GM12874 (cell line): ENCODE measurements at regions not wholly inside any gene's neighbourhood (a gene's known extent, or its start where the extent isn't known, plus 50 kb on each side); places are given as distances from the start of the nearest gene placed in this dataset.

ENCODE experiments used
- TF ChIP-seq, protein P1 (sequence below): IDR thresholded peaks from 2 replicates; pipeline ENCODE4 v1.5.1; 2011; ENCODE audit warnings: low read depth, mild to moderate bottlenecking, control low read depth, low read length, moderate library complexity; ENCODE audit not compliant: insufficient read depth

DNA sequence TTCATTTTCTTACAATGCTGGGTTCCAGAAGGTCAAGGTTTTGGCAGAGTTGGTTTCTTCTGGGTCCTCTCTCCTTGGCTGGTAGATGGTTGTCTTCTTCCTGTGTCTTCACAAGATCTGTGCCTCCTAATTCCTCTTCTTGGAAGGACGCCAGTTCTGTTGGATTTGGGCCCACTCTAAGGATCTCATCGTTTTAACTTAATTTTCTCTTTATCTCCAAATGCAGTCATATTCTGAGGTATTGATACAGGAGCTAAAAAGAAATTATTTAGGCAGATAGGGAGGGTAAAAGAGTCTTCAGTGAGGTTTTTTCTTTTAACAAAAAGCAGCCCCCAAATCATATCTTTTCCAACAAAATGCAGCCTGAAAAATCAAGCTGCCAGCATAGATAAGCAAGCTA, 998.4 kb downstream of the SOCS6 start:
- TF ChIP-seq, protein P1, sequence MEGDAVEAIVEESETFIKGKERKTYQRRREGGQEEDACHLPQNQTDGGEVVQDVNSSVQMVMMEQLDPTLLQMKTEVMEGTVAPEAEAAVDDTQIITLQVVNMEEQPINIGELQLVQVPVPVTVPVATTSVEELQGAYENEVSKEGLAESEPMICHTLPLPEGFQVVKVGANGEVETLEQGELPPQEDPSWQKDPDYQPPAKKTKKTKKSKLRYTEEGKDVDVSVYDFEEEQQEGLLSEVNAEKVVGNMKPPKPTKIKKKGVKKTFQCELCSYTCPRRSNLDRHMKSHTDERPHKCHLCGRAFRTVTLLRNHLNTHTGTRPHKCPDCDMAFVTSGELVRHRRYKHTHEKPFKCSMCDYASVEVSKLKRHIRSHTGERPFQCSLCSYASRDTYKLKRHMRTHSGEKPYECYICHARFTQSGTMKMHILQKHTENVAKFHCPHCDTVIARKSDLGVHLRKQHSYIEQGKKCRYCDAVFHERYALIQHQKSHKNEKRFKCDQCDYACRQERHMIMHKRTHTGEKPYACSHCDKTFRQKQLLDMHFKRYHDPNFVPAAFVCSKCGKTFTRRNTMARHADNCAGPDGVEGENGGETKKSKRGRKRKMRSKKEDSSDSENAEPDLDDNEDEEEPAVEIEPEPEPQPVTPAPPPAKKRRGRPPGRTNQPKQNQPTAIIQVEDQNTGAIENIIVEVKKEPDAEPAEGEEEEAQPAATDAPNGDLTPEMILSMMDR = no peak

DNA sequence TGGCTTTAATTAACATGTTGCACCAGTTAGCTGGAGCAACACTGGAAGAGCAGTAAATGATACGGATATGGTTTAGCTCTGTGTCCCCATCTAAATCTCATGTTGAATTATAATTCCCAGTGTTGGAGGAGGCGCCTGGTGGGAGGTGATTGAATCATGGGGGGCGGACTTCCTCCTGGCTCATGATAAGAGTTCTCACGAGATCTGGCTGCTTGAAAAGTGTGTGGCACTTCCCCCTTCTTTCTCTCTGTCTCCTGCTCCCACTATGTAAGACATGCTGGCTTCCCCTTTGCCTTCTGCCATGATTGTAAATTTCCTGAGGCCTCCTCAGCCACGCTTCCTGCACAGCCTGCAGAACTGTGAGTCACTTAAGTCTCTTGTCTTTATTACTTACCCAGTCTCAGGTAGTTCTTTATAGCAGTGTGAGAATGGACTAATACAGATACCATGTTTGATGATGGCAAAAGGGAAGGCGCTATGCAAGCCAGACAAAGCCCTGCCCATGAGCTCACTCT, 963.6 kb downstream of the SOCS6 start:
- TF ChIP-seq, protein P1 = no peak

DNA sequence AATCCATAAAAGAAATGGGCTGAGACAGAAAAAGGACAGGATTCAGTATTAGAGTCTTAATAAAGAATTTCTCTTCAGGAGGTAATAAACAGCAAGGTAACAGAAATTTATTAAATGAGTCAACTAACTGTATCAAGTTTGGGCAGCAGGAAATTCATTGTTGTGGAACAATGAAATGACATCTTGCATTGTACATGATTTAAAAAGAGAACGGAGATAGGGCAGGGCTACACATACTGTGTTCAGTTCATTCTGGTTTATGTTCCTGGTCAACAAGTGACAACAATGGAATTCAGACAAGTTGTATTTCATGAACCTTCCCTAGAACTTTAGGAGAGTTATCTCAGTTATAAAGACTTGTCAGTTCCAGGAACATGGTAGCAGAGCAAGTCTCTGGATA, 961.3 kb downstream of the SOCS6 start:
- TF ChIP-seq, protein P1 = no peak

DNA sequence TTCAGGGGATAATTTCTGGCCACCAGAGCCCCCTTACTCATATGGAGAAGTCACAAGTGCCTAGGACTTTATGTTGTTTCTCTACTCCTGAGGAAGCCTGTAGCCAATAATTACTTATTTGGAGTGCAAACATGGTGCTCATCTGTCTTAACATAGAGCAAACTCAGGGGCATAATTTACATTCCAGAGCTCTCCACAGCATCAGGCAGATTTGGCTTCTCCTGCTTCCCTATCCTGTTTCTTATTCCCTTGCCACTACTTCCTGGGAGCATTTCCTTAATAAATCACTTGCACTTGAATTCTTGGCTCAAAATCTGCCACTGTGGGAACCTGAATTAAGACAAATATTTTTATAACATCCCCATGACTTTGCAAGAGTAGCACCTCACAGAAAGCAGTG, 960.9 kb downstream of the SOCS6 start:
- TF ChIP-seq, protein P1 = no peak

DNA sequence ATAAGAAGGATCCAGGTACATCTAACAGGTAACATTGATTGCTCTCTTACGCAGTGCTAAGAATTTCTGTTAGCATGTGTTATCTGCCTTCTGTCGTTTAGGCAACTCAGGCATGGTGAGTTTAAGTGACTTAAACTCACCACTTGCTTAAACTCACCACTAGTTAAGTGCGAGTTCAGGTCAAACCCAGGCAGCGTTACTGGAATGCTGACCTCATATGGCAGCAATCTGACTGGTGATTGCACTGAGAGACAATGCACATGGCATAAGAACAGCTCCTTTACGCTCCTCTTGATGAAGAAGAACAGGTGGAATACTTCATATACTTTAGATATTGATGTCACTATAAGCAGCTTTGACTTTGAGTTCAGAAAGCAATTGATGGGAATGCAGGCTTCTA, 954.1 kb downstream of the SOCS6 start:
- TF ChIP-seq, protein P1 = no peak

DNA sequence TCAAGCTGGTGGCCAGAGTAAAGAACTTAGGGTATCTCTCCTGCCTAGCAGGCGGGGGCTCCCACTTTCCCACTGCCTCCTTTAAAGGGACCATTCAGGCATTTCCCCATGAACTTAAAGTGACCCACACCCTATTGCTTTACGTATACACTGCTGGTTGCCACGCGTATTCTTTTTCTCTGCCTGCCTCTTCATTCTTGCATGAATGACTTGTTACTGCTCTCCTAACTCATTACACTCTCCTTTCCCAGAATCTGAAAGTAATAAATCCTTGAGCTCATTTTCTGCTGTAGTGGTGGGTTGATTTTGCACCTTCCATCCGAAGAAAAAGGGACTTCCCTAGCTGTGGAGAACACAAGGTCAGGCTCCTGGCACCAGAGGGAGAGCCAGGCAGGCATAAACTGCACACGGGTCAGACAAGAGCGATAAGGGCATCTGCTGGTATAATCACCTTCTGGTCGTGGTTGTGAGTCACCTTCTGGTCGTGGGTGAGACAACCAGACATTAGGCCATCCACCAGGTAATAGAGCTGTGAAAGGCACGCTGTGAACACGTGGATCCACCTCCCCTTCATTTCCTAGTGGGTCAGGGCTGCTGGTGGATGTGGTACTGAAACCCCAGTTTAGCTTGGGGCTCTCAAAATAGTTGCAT, 950.3 kb downstream of the SOCS6 start:
- TF ChIP-seq, protein P1 = no peak

DNA sequence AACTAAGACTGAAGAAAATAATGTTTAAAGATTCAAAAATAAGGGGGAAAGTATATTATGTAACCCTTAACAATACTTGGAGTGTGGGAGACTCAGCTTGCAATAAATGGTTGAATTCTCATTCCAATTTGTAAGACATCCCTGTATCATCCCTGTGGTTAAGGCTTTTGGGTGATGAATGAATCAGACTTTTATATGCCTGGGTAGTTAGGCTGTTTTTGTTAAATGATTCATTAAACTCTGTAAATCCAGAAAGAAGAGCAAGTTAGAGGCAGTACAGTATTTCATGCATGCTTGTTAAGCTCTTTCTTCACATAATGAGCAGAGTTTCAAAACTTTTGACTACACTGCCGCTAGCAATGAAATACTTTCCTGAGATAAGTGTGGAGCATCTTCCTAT, 948.8 kb downstream of the SOCS6 start:
- TF ChIP-seq, protein P1 = no peak

DNA sequence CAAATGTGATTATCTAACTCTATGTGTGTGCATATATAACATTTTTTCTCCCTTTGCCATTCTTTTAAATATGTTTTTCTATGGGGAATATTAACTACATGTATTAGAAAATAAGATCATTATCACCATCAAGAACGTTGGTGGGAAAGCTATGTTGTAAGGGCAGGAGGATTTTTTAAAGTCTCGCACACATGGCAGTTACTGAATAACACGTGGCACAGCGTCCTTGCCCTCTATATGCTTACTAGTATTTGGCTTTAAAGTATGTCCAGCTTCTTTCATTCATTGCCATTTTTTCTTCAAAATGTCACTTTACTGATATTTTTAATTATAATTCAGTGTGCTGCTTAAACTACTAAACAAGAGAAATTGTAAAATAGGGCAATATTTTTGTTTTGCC, 944.3 kb downstream of the SOCS6 start:
- TF ChIP-seq, protein P1 = no peak
